Transverse colon (tissue), 4 donors: ENCODE measurements at regions not wholly inside any gene's neighbourhood (a gene's known extent, or its start where the extent isn't known, plus 50 kb on each side); places are given as distances from the start of the nearest gene placed in this dataset.

ENCODE experiments used
- DNase-seq: peaks from one replicate; pipeline ENCODE4 v3.0.0-alpha.2; 2019
- H3K27ac ChIP-seq, 4 donors: fragments of 200-600 bp; sonication (generic); 2 replicates each; pipeline ENCODE4 v1.5.1; 2016 to 2018; ENCODE audit warnings: inconsistent platforms in 4 of 4
- H3K27me3 ChIP-seq: fragments of 200-600 bp; sonication (generic); 2 replicates; pipeline ENCODE4 v1.5.1; 2017; ENCODE audit warnings: inconsistent platforms
- H3K36me3 ChIP-seq, 4 donors: fragments of 200-600 bp; sonication (generic); 2 replicates each; pipeline ENCODE4 v1.5.1; 2017 to 2019; ENCODE audit warnings: inconsistent platforms in 4 of 4
- H3K4me1 ChIP-seq, 4 donors: fragments of 200-600 bp; sonication (generic); 2 replicates each; pipeline ENCODE4 v1.5.1; 2017 to 2020; ENCODE audit warnings: inconsistent platforms in 4 of 4
- H3K4me3 ChIP-seq, 4 donors: fragments of 200-600 bp; sonication (generic); 1 replicate in 1 of 4; 2 replicates in 3 of 4; pipeline versions ENCODE4 v1.5.1 to v1.6.1; 2017 to 2019; ENCODE audit warnings: inconsistent platforms in 4 of 4
- H3K9me3 ChIP-seq, 2 donors: fragments of 200-600 bp; sonication (generic); 2 replicates each; pipeline ENCODE4 v1.5.1; 2017 to 2019; ENCODE audit warnings: inconsistent platforms in 2 of 2
- CTCF ChIP-seq, 5 experiments: fragments of 200-600 bp in 3 of 5; fragments of 450-650 bp in 2 of 5; sonication (generic) in 3 of 5; IDR thresholded peaks; 1 replicate in 2 of 5; 2 replicates in 3 of 5; pipeline ENCODE4 v1.5.1; 2016 to 2017; ENCODE audit warnings: antibody characterized with exemption in 5 of 5, inconsistent platforms in 3 of 5, mild to moderate bottlenecking in 2 of 5, moderate library complexity in 1 of 5
- EP300 ChIP-seq: sonication (generic); formaldehyde crosslinking; IDR thresholded peaks from one replicate; pipeline ENCODE4 v1.6.1; 2017; ENCODE audit warnings: antibody characterized with exemption, low read depth
- POLR2A ChIP-seq: fragments of 450-650 bp; IDR thresholded peaks from one replicate; pipeline ENCODE4 v1.6.1; 2016; ENCODE audit warnings: antibody characterized with exemption, mild to moderate bottlenecking, moderate library complexity
- POLR2AphosphoS5 ChIP-seq, 3 donors: sonication (generic); formaldehyde crosslinking; IDR thresholded peaks; one replicate each; pipeline ENCODE4 v1.6.1; 2016; ENCODE audit warnings: antibody characterized with exemption in 3 of 3
- WGBS, 2 donors: methylation state at CpG; one replicate each; pipeline ENCODE4 v1.1.5; 2018; ENCODE audit warnings: low coverage in 1 of 2; 5-methylcytosine and 5-hydroxymethylcytosine counted together
- in situ Hi-C, 4 donors: fragments of 200-750 bp; cut with MboI; loops; one replicate each; pipeline versions ENCODE4 v1.15.0 to v1.15.1; 2017; ENCODE audit warnings: low sequenced_read_pairs in 3 of 4, low pct_ligation_motif_present in 1 of 4, low pct_unique_long_range_greater_than_20kb in 1 of 4
- intact Hi-C: fragments of 100-400 bp; cut with DNase I; formaldehyde crosslinking; loops from one replicate; pipeline ENCODE4 v1.15.1; 2023; ENCODE audit warnings: low total_unique reads

- no peak overlapping the region for H3K4me3 ChIP-seq
- no peak for DNase-seq
- H3K9me3 ChIP-seq, result no peaks in the 10 kb centered on the region
- H3K36me3 ChIP-seq, result no peaks in the 10 kb centered on the region
- no peak overlapping the region for H3K27ac ChIP-seq
- in situ Hi-C loops, result no loop called here
- no peaks in the 10 kb centered on the region for H3K4me1 ChIP-seq
- H3K27me3 ChIP-seq, result no peaks in the 10 kb centered on the region
- intact Hi-C loops, result no loop called here
- WGBS, 2 donors, result 38 to 75% methylated on average over 2 of the region's 2 CpGs
- TF ChIP-seq POLR2A, result no peak
- TF ChIP-seq POLR2AphosphoS5 (IDR thresholded peaks at IDR 0.05), result no peak
- no peak for TF ChIP-seq CTCF (IDR thresholded peaks at IDR 0.05)
- TF ChIP-seq EP300, result no peak
Measured at GRCh38 chr11:128053981-128054931, 533.1 kb downstream of the ETS1 start.

- WGBS, 2 donors, result 8 to 21% methylated on average over 2 of the region's 2 CpGs
- intact Hi-C loops, result no loop called here
- TF ChIP-seq POLR2A (no peak), POLR2AphosphoS5 (IDR thresholded peaks at IDR 0.05) (no peak), EP300 (no peak), CTCF (IDR thresholded peaks at IDR 0.05) (no peak)
- Histone ChIP-seq H3K4me1 (no peaks in the 10 kb centered on the region), H3K27ac (no peak overlapping the region), H3K27me3 (no peaks in the 10 kb centered on the region), H3K9me3 (no peaks in the 10 kb centered on the region), H3K36me3 (no peaks in the 10 kb centered on the region), H3K4me3 (no peak overlapping the region)
- DNase-seq, result no peak
- in situ Hi-C loops, result no loop called here
Measured at GRCh38 chr11:128052912-128053641, 534.3 kb downstream of the ETS1 start.

GRCh38 chr11:128048121-128048520, 539.2 kb downstream of the ETS1 start:
- intact Hi-C loops (no loop called here), in situ Hi-C loops (loop anchor here in 2 of 4 donors (25.0 kb wide), 2 partner anchors 589 to 789 kb away; no protein-coding TSS in a partner anchor)
- TF ChIP-seq POLR2A, result no peak
- no peak for TF ChIP-seq POLR2AphosphoS5 (IDR thresholded peaks at IDR 0.05)
- no peak for TF ChIP-seq CTCF (IDR thresholded peaks at IDR 0.05)
- no peak for TF ChIP-seq EP300
- Histone ChIP-seq H3K27me3 (no peaks in the 10 kb centered on the region), H3K27ac (no peak overlapping the region), H3K36me3 (no peaks in the 10 kb centered on the region), H3K4me3 (no peak overlapping the region), H3K9me3 (no peaks in the 10 kb centered on the region), H3K4me1 (no peaks in the 10 kb centered on the region)
- 87 to 94% methylated on average over 3 to 4 of the region's 4 CpGs for WGBS, 2 donors
- DNase-seq, result no peak

- no peak for TF ChIP-seq EP300
- no peak for TF ChIP-seq CTCF (IDR thresholded peaks at IDR 0.05)
- TF ChIP-seq POLR2AphosphoS5 (IDR thresholded peaks at IDR 0.05), result no peak
- TF ChIP-seq POLR2A, result no peak
- whole genome bisulfite sequencing, 2 donors, result 57 to 67% methylated on average over 4 of the region's 4 CpGs
- intact Hi-C loops (no loop called here), in situ Hi-C loops (loop anchor here in 2 of 4 donors (25.0 kb wide), 2 partner anchors 590 to 790 kb away; no protein-coding TSS in a partner anchor)
- DNase-seq, result no peak
- no peaks in the 10 kb centered on the region for H3K36me3 ChIP-seq
- H3K4me1 ChIP-seq, result no peaks in the 10 kb centered on the region
- H3K4me3 ChIP-seq, result no peak overlapping the region
- no peaks in the 10 kb centered on the region for H3K9me3 ChIP-seq
- H3K27me3 ChIP-seq, result no peaks in the 10 kb centered on the region
- H3K27ac ChIP-seq, result no peak overlapping the region
Measured at GRCh38 chr11:128047026-128047425, 540.3 kb downstream of the ETS1 start.
